ENCODE measurements at regions not wholly inside any gene's neighbourhood (a gene's known extent, or its start where the extent isn't known, plus 50 kb on each side); places are given as distances from the start of the nearest gene placed in this dataset.

DNA sequence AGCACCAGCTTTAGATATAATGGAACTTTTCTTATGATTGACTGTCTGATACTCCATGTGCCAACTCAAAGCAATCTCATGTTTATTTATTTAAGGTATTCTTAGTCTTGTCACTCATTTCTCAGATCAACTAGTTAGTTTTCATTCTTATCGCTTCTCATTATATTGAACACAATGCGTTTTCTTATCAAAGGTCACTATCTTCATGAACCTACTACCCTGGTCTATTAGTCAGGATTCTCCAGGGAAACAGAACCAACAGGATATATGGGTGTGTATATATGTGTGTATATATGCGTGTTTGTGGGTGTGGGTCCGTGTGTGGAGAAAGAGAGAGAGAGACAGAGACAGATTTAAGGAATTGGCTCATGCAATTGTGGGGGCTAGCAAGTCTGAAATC, 619.9 kb downstream of the ZEB2 start:
- Histone ChIP-seq H4K91ac (ENCODE audit: insufficient read length, low read depth, low read length) (no peak overlapping the region), H2BK15ac (ENCODE audit: low read depth, low read length) (no peak overlapping the region), H4K8ac (replicated peaks; ENCODE audit: insufficient read length, low read depth, low read length) (no peak overlapping the region), H3T11ph (ENCODE audit: low read length) (no peak overlapping the region), H3K23ac (ENCODE audit: insufficient read length, low read depth, low read length) (no peak overlapping the region), H3K4me2 (ENCODE audit: insufficient read depth, insufficient read length, low read length) (no peak overlapping the region), H3K18ac (ENCODE audit: insufficient read length, low read depth, low read length) (no peak overlapping the region), H3K79me1 (ENCODE audit: insufficient read depth, low read depth, low read length, poor library complexity, severe bottlenecking) (no peaks in the 10 kb centered on the region), H3K9ac (ENCODE audit: extremely low read depth, insufficient read length, low read length) (no peak overlapping the region), H3K27me3 (ENCODE audit: insufficient read depth, low read length) (no peaks in the 10 kb centered on the region), H3K23me2 (ENCODE audit: insufficient read length, low read depth, low read length, poor library complexity, severe bottlenecking) (no peaks in the 10 kb centered on the region), H2BK120ac (ENCODE audit: low read depth, low read length, poor library complexity, severe bottlenecking) (no peak overlapping the region), H2BK12ac (ENCODE audit: insufficient read length, low read depth, low read length) (no peak overlapping the region), H4K20me1 (ENCODE audit: control insufficient read depth, insufficient read depth, insufficient read length) (no peaks in the 10 kb centered on the region), H3K27ac (ENCODE audit: insufficient read length, low read depth, low read length) (no peak overlapping the region), H3K56ac (ENCODE audit: insufficient read length, low read depth, low read length) (no peak overlapping the region), H2BK20ac (ENCODE audit: low read depth, low read length, poor library complexity, severe bottlenecking) (no peak overlapping the region), H2BK5ac (ENCODE audit: insufficient read length, low read length) (no peak overlapping the region), H4K5ac (ENCODE audit: insufficient read length, low read depth, low read length) (no peak overlapping the region), H3K4me1 (ENCODE audit: insufficient read depth, low read length) (no peaks in the 10 kb centered on the region), H3K9me3 (ENCODE audit: control insufficient read depth, low read depth, low read length) (no peaks in the 10 kb centered on the region), H2AK5ac (ENCODE audit: insufficient read length, low read length) (no peak overlapping the region), H2AFZ (ENCODE audit: low read length) (no peak overlapping the region), H3K14ac (ENCODE audit: insufficient read depth, low read length) (no peak overlapping the region), H3K79me2 (ENCODE audit: insufficient read depth, low read length) (no peaks in the 10 kb centered on the region), H3K4ac (ENCODE audit: low read depth, low read length) (no peak overlapping the region)
- H3K27me3 Mint-ChIP-seq (ENCODE audit: low read depth): peaks cover 17% of the 10 kb centered on the region
- H3K9me3 Mint-ChIP-seq: no peaks in the 10 kb centered on the region; a peak in 1 of 5 replicates
- DNase-seq: no peak
- no peak overlapping the region for H3K27ac Mint-ChIP-seq
- no peak overlapping the region for H3K4me3 Mint-ChIP-seq
- H3K36me3 Mint-ChIP-seq (ENCODE audit: insufficient read depth in 1 of 3, low read depth in 3 of 3): peaks cover 0 to 9% (median 0%) of the 10 kb centered on the region in 3 experiments; a peak in 3 of 7 replicates
- TF ChIP-seq, protein P1, sequence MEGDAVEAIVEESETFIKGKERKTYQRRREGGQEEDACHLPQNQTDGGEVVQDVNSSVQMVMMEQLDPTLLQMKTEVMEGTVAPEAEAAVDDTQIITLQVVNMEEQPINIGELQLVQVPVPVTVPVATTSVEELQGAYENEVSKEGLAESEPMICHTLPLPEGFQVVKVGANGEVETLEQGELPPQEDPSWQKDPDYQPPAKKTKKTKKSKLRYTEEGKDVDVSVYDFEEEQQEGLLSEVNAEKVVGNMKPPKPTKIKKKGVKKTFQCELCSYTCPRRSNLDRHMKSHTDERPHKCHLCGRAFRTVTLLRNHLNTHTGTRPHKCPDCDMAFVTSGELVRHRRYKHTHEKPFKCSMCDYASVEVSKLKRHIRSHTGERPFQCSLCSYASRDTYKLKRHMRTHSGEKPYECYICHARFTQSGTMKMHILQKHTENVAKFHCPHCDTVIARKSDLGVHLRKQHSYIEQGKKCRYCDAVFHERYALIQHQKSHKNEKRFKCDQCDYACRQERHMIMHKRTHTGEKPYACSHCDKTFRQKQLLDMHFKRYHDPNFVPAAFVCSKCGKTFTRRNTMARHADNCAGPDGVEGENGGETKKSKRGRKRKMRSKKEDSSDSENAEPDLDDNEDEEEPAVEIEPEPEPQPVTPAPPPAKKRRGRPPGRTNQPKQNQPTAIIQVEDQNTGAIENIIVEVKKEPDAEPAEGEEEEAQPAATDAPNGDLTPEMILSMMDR (conservative IDR thresholded peaks at IDR 0.05): no peak
- H3K4me1 Mint-ChIP-seq: peaks cover 0 to 7% of the 10 kb centered on the region in 2 experiments; a peak in 2 of 4 replicates
- no CpG with 5 or more reads among the region's 4 CpGs for WGBS (ENCODE audit: extremely low coverage, insufficient read length, low lambda C conversion rate)

Data from H9 (cell line).